ENCODE measurements at regions not wholly inside any gene's neighbourhood (a gene's known extent, or its start where the extent isn't known, plus 50 kb on each side); places are given as distances from the start of the nearest gene placed in this dataset.

GRCh38 chrX:109843963-109844751 lies 111.1 kb upstream of the ACSL4 start:
- no peak for DNase-seq

GRCh38 chrX:109844986-109845385 lies 111.9 kb upstream of the ACSL4 start:
- DNase-seq, result no peak

- no peak for DNase-seq
Observed at GRCh38 chrX:109845996-109846395, 112.9 kb upstream of the ACSL4 start.

- no peak for DNase-seq
Observed at GRCh38 chrX:109847257-109848187, 114.5 kb upstream of the ACSL4 start.

- peak in 1 of 2 donors; percentile 54 for DNase-seq
Observed at GRCh38 chrX:109848461-109849050, 115.5 kb upstream of the ACSL4 start.

- no peak for DNase-seq
Observed at GRCh38 chrX:109854096-109854495, 121.0 kb upstream of the ACSL4 start.

GRCh38 chrX:109855501-109855900 lies 122.4 kb upstream of the ACSL4 start:
- DNase-seq, result no peak

GRCh38 chrX:109856974-109857373 lies 123.9 kb upstream of the ACSL4 start:
- DNase-seq, result peak in 1 of 2 donors; percentile 13

- no peak for DNase-seq
Observed at GRCh38 chrX:109857584-109858228, 124.6 kb upstream of the ACSL4 start.

- DNase-seq, result no peak
Observed at GRCh38 chrX:109858602-109859341, 125.7 kb upstream of the ACSL4 start.

- DNase-seq, result no peak
Observed at GRCh38 chrX:109859651-109860050, 126.6 kb upstream of the ACSL4 start.

- no peak for DNase-seq
Observed at GRCh38 chrX:109862433-109862832, 129.4 kb upstream of the ACSL4 start.

- no peak for DNase-seq
Observed at GRCh38 chrX:109863811-109864210, 130.8 kb upstream of the ACSL4 start.

GRCh38 chrX:109871121-109871888 lies 131.6 kb upstream of the TMEM164 start:
- DNase-seq, result no peak

GRCh38 chrX:109872021-109872732 lies 130.7 kb upstream of the TMEM164 start:
- no peak for DNase-seq

GRCh38 chrX:109873574-109873973 lies 129.3 kb upstream of the TMEM164 start:
- DNase-seq, result no peak

GRCh38 chrX:109873983-109874382 lies 128.9 kb upstream of the TMEM164 start:
- no peak for DNase-seq

GRCh38 chrX:109874548-109874947 lies 128.4 kb upstream of the TMEM164 start:
- DNase-seq, result no peak

GRCh38 chrX:109875831-109876230 lies 127.1 kb upstream of the TMEM164 start:
- no peak for DNase-seq

GRCh38 chrX:109878236-109878635 lies 124.7 kb upstream of the TMEM164 start:
- DNase-seq, result peak in 1 of 2 donors; percentile 33

GRCh38 chrX:109879991-109880390 lies 122.9 kb upstream of the TMEM164 start:
- no peak for DNase-seq
